Breast epithelium (tissue), 4 donors: ENCODE measurements at regions not wholly inside any gene's neighbourhood (a gene's known extent, or its start where the extent isn't known, plus 50 kb on each side); places are given as distances from the start of the nearest gene placed in this dataset.

Source experiments
- DNase-seq, 2 donors: peaks; one replicate each; pipeline ENCODE4 v3.0.0-alpha.2; 2019; ENCODE audit warnings: low spot score in 2 of 2
- H3K27ac ChIP-seq, 2 donors: fragments of 200-600 bp; sonication (generic) in 1 of 2; one replicate each; pipeline ENCODE4 v1.5.1; 2016 to 2019; ENCODE audit warnings: mild to moderate bottlenecking in 1 of 2
- H3K27me3 ChIP-seq, 2 donors: fragments of 200-600 bp; sonication (generic) in 1 of 2; one replicate each; pipeline versions ENCODE4 v1.5.1 to v1.6.0; 2017 to 2019; ENCODE audit warnings: control low read depth in 1 of 2, mild to moderate bottlenecking in 1 of 2
- H3K36me3 ChIP-seq: fragments of 200-600 bp; one replicate; pipeline ENCODE4 v1.5.1; 2019
- H3K4me1 ChIP-seq, 2 donors: fragments of 200-600 bp; sonication (generic); one replicate each; pipeline ENCODE4 v1.5.1; 2016 to 2019; ENCODE audit warnings: control low read depth in 1 of 2
- H3K4me3 ChIP-seq, 3 donors: fragments of 200-600 bp; sonication (generic); 1 replicate in 2 of 3; 2 replicates in 1 of 3; pipeline ENCODE4 v1.5.1; 2016 to 2019; ENCODE audit warnings: mild to moderate bottlenecking in 3 of 3, moderate library complexity in 2 of 3
- H3K9me3 ChIP-seq, 2 donors: fragments of 200-600 bp; sonication (generic) in 1 of 2; one replicate each; pipeline ENCODE4 v1.5.1; 2016 to 2019; ENCODE audit warnings: control low read depth in 1 of 2
- CTCF ChIP-seq, 3 donors: fragments of 450-650 bp; IDR thresholded peaks; one replicate each; pipeline ENCODE4 v1.5.1; 2016 to 2017; ENCODE audit warnings: antibody characterized with exemption in 3 of 3, mild to moderate bottlenecking in 3 of 3, moderate library complexity in 3 of 3
- POLR2A ChIP-seq: fragments of 450-650 bp; IDR thresholded peaks from one replicate; pipeline ENCODE4 v1.6.1; 2016; ENCODE audit warnings: antibody characterized with exemption, mild to moderate bottlenecking, moderate library complexity
- POLR2AphosphoS5 ChIP-seq, 3 donors: sonication (generic); formaldehyde crosslinking; IDR thresholded peaks; one replicate each; pipeline ENCODE4 v1.6.1; 2017; ENCODE audit warnings: antibody characterized with exemption in 3 of 3
- intact Hi-C: fragments of 100-400 bp; cut with DNase I; formaldehyde crosslinking; loops from one replicate; pipeline ENCODE4 v1.15.1; 2023; ENCODE audit warnings: low total_unique reads

- H3K4me3 ChIP-seq = no peak overlapping the region
- intact Hi-C loops = no loop called here
- no peaks in the 10 kb centered on the region for H3K4me1 ChIP-seq
- H3K36me3 ChIP-seq = no peaks in the 10 kb centered on the region
- no peak overlapping the region for H3K27ac ChIP-seq
- no peak for DNase-seq
- peaks cover 9 to 16% of the 10 kb centered on the region in 2 donors for H3K9me3 ChIP-seq
- no peaks in the 10 kb centered on the region for H3K27me3 ChIP-seq
- no peak for TF ChIP-seq POLR2AphosphoS5 (IDR thresholded peaks at IDR 0.05)
- TF ChIP-seq POLR2A = no peak
- TF ChIP-seq CTCF (IDR thresholded peaks at IDR 0.05) = no peak
These were observed 55.2 kb downstream of the GCC1 start for GRCh38 chr7:127530148-127530547.

GRCh38 chr7:127527561-127527960 lies 57.8 kb downstream of the GCC1 start:
- Histone ChIP-seq H3K27me3 (no peaks in the 10 kb centered on the region), H3K9me3 (peaks cover 9 to 20% of the 10 kb centered on the region in 2 donors), H3K4me1 (no peaks in the 10 kb centered on the region), H3K36me3 (no peaks in the 10 kb centered on the region), H3K4me3 (no peak overlapping the region), H3K27ac (no peak overlapping the region)
- DNase-seq = no peak
- no peak for TF ChIP-seq CTCF (IDR thresholded peaks at IDR 0.05)
- TF ChIP-seq POLR2AphosphoS5 (IDR thresholded peaks at IDR 0.05) = no peak
- intact Hi-C loops = no loop called here

- no peak for DNase-seq
- H3K36me3 ChIP-seq = no peaks in the 10 kb centered on the region
- H3K4me3 ChIP-seq = no peak overlapping the region
- no peak overlapping the region for H3K27ac ChIP-seq
- intact Hi-C loops = no loop called here
- TF ChIP-seq CTCF (IDR thresholded peaks at IDR 0.05) (no peak), POLR2AphosphoS5 (IDR thresholded peaks at IDR 0.05) (no peak), POLR2A (no peak)
- H3K27me3 ChIP-seq = no peaks in the 10 kb centered on the region
- H3K9me3 ChIP-seq = peaks cover 9 to 21% of the 10 kb centered on the region in 2 donors
- no peaks in the 10 kb centered on the region for H3K4me1 ChIP-seq
These were observed 59.4 kb downstream of the GCC1 start for GRCh38 chr7:127525866-127526480.

- Histone ChIP-seq H3K9me3 (no peaks in the 10 kb centered on the region), H3K27me3 (no peaks in the 10 kb centered on the region)
- intact Hi-C loops = no loop called here
These were observed 69.1 kb downstream of the GCC1 start for GRCh38 chr7:127516320-127516719.

GRCh38 chr7:127514499-127514898 lies 70.9 kb downstream of the GCC1 start:
- Histone ChIP-seq H3K27me3 (no peaks in the 10 kb centered on the region), H3K36me3 (no peaks in the 10 kb centered on the region), H3K4me3 (no peak overlapping the region), H3K4me1 (no peaks in the 10 kb centered on the region), H3K27ac (no peak overlapping the region), H3K9me3 (no peaks in the 10 kb centered on the region)
- intact Hi-C loops = no loop called here
- no peak for DNase-seq
- TF ChIP-seq CTCF (IDR thresholded peaks at IDR 0.05) = peak in 2 of 3 donors; percentile 17
- TF ChIP-seq POLR2A = no peak

More at GRCh38 chr7:127516320-127516719, 69.1 kb downstream of the GCC1 start:
- Histone ChIP-seq H3K4me1 (no peaks in the 10 kb centered on the region), H3K4me3 (no peak overlapping the region), H3K36me3 (no peaks in the 10 kb centered on the region), H3K27ac (no peak overlapping the region)
- TF ChIP-seq CTCF (IDR thresholded peaks at IDR 0.05) (no peak), POLR2AphosphoS5 (IDR thresholded peaks at IDR 0.05) (no peak), POLR2A (no peak)
- no peak for DNase-seq
